ENCODE measurements at regions not wholly inside any gene's neighbourhood (a gene's known extent, or its start where the extent isn't known, plus 50 kb on each side); places are given as distances from the start of the nearest gene placed in this dataset.

GRCh38 chr14:97264516-97265230, 467.5 kb downstream of the VRK1 start:
- ATAC-seq (no peak), DNase-seq (no peak)
- CTCF ChIA-PET = no interaction called here
- Mint-ChIP-seq H3K4me1 (ENCODE audit: low read depth) (no peaks in the 10 kb centered on the region), H3K27ac (no peak overlapping the region), H3K36me3 (ENCODE audit: low read depth) (no peaks in the 10 kb centered on the region), H3K9me3 (ENCODE audit: insufficient read depth) (peaks cover 3% of the 10 kb centered on the region), H3K27me3 (ENCODE audit: low read depth) (peaks cover 14% of the 10 kb centered on the region), H3K4me3 (no peak overlapping the region)
- POLR2A ChIA-PET = no interaction called here

GRCh38 chr14:97266653-97267052, 469.5 kb downstream of the VRK1 start:
- ChIA-PET CTCF (no interaction called here), POLR2A (no interaction called here)
- DNase-seq = no peak
- Mint-ChIP-seq H3K27me3 (ENCODE audit: low read depth) (peaks cover 14% of the 10 kb centered on the region), H3K27ac (no peak overlapping the region), H3K9me3 (ENCODE audit: insufficient read depth) (no peaks in the 10 kb centered on the region), H3K4me3 (no peak overlapping the region), H3K4me1 (ENCODE audit: low read depth) (no peaks in the 10 kb centered on the region), H3K36me3 (ENCODE audit: low read depth) (no peaks in the 10 kb centered on the region)
- no peak for ATAC-seq

GRCh38 chr14:97267509-97267908, 470.3 kb downstream of the VRK1 start:
- no peak for ATAC-seq
- H3K27ac Mint-ChIP-seq = no peak overlapping the region
- H3K27me3 Mint-ChIP-seq (ENCODE audit: low read depth) = peaks cover 17% of the 10 kb centered on the region
- no peak overlapping the region for H3K4me3 Mint-ChIP-seq
- ChIA-PET POLR2A (no interaction called here), CTCF (no interaction called here)
- H3K4me1 Mint-ChIP-seq (ENCODE audit: low read depth) = no peaks in the 10 kb centered on the region
- no peak for DNase-seq
- H3K36me3 Mint-ChIP-seq (ENCODE audit: low read depth) = no peaks in the 10 kb centered on the region
- H3K9me3 Mint-ChIP-seq (ENCODE audit: insufficient read depth) = no peaks in the 10 kb centered on the region

GRCh38 chr14:97268097-97268496, 470.9 kb downstream of the VRK1 start:
- H3K4me1 Mint-ChIP-seq (ENCODE audit: low read depth) = no peaks in the 10 kb centered on the region
- no peak overlapping the region for H3K27ac Mint-ChIP-seq
- H3K36me3 Mint-ChIP-seq (ENCODE audit: low read depth) = no peaks in the 10 kb centered on the region
- H3K27me3 Mint-ChIP-seq (ENCODE audit: low read depth) = peaks cover 18% of the 10 kb centered on the region
- H3K4me3 Mint-ChIP-seq = no peak overlapping the region
- no peak for DNase-seq
- no peak for ATAC-seq
- POLR2A ChIA-PET = no interaction called here
- H3K9me3 Mint-ChIP-seq (ENCODE audit: insufficient read depth) = no peaks in the 10 kb centered on the region
- CTCF ChIA-PET = no interaction called here

GRCh38 chr14:97270308-97270707, 473.1 kb downstream of the VRK1 start:
- H3K27ac Mint-ChIP-seq = no peak overlapping the region
- no peaks in the 10 kb centered on the region for H3K4me1 Mint-ChIP-seq (ENCODE audit: low read depth)
- ChIA-PET POLR2A (no interaction called here), CTCF (interaction anchor here (0.6 kb wide), 1 partner anchor 933 kb away, joined by 3 read pairs; no protein-coding TSS in a partner anchor)
- no peak for ATAC-seq
- no peak overlapping the region for H3K4me3 Mint-ChIP-seq
- H3K27me3 Mint-ChIP-seq (ENCODE audit: low read depth) = peaks cover 31% of the 10 kb centered on the region
- H3K9me3 Mint-ChIP-seq (ENCODE audit: insufficient read depth) = no peaks in the 10 kb centered on the region
- DNase-seq = no peak
- H3K36me3 Mint-ChIP-seq (ENCODE audit: low read depth) = no peaks in the 10 kb centered on the region

GRCh38 chr14:97271451-97271960, 474.3 kb downstream of the VRK1 start:
- ChIA-PET CTCF (no interaction called here), POLR2A (no interaction called here)
- H3K36me3 Mint-ChIP-seq (ENCODE audit: low read depth) = no peaks in the 10 kb centered on the region
- ATAC-seq (no peak), DNase-seq (no peak)
- no peaks in the 10 kb centered on the region for H3K9me3 Mint-ChIP-seq (ENCODE audit: insufficient read depth)
- no peak overlapping the region for H3K27ac Mint-ChIP-seq
- H3K4me1 Mint-ChIP-seq (ENCODE audit: low read depth) = peaks cover 11% of the 10 kb centered on the region
- H3K4me3 Mint-ChIP-seq = no peak overlapping the region
- peaks cover 24% of the 10 kb centered on the region for H3K27me3 Mint-ChIP-seq (ENCODE audit: low read depth)

- no peak overlapping the region for H3K4me3 Mint-ChIP-seq
- H3K27ac Mint-ChIP-seq = no peak overlapping the region
- POLR2A ChIA-PET = no interaction called here
- CTCF ChIA-PET = interaction anchor here (0.7 kb wide), 1 partner anchor 89 kb away, joined by 3 read pairs; no protein-coding TSS in a partner anchor
- H3K36me3 Mint-ChIP-seq (ENCODE audit: low read depth) = no peaks in the 10 kb centered on the region
- H3K27me3 Mint-ChIP-seq (ENCODE audit: low read depth) = peaks cover 25% of the 10 kb centered on the region
- peaks cover 18% of the 10 kb centered on the region for H3K4me1 Mint-ChIP-seq (ENCODE audit: low read depth)
- no peaks in the 10 kb centered on the region for H3K9me3 Mint-ChIP-seq (ENCODE audit: insufficient read depth)
- DNase-seq (no peak), ATAC-seq (no peak)
These were observed 476.4 kb downstream of the VRK1 start for GRCh38 chr14:97273540-97273939.

GRCh38 chr14:97274626-97275025, 477.4 kb downstream of the VRK1 start:
- H3K27ac Mint-ChIP-seq = no peak overlapping the region
- H3K36me3 Mint-ChIP-seq (ENCODE audit: low read depth) = no peaks in the 10 kb centered on the region
- H3K4me3 Mint-ChIP-seq = no peak overlapping the region
- CTCF ChIA-PET = interaction anchor here (0.7 kb wide), 1 partner anchor 90 kb away, joined by 3 read pairs; no protein-coding TSS in a partner anchor
- no peaks in the 10 kb centered on the region for H3K9me3 Mint-ChIP-seq (ENCODE audit: insufficient read depth)
- peaks cover 18% of the 10 kb centered on the region for H3K4me1 Mint-ChIP-seq (ENCODE audit: low read depth)
- H3K27me3 Mint-ChIP-seq (ENCODE audit: low read depth) = peaks cover 24% of the 10 kb centered on the region
- no peak for ATAC-seq
- DNase-seq = no peak
- POLR2A ChIA-PET = interaction anchor here (0.8 kb wide), 1 partner anchor 530 kb away, joined by 3 read pairs; no protein-coding TSS in a partner anchor

- Mint-ChIP-seq H3K9me3 (ENCODE audit: insufficient read depth) (no peaks in the 10 kb centered on the region), H3K27ac (no peak overlapping the region), H3K27me3 (ENCODE audit: low read depth) (peaks cover 24% of the 10 kb centered on the region), H3K36me3 (ENCODE audit: low read depth) (no peaks in the 10 kb centered on the region), H3K4me1 (ENCODE audit: low read depth) (peaks cover 18% of the 10 kb centered on the region), H3K4me3 (no peak overlapping the region)
- no peak for DNase-seq
- CTCF ChIA-PET = interaction anchor here (1.2 kb wide), 1 partner anchor 24 kb away, joined by 3 read pairs; no protein-coding TSS in a partner anchor
- POLR2A ChIA-PET = no interaction called here
- ATAC-seq = no peak
These were observed 478.1 kb downstream of the VRK1 start for GRCh38 chr14:97275276-97275675.

- no peak overlapping the region for H3K27ac Mint-ChIP-seq
- CTCF ChIA-PET = interaction anchor here (1.2 kb wide), 1 partner anchor 25 kb away, joined by 3 read pairs; no protein-coding TSS in a partner anchor
These were observed 479.4 kb downstream of the VRK1 start for GRCh38 chr14:97276573-97276972.

GRCh38 chr14:97277711-97278110, 480.5 kb downstream of the VRK1 start:
- H3K4me3 Mint-ChIP-seq = no peak overlapping the region
- H3K4me1 Mint-ChIP-seq (ENCODE audit: low read depth) = peaks cover 20% of the 10 kb centered on the region
- ChIA-PET CTCF (no interaction called here), POLR2A (no interaction called here)
- no peak overlapping the region for H3K27ac Mint-ChIP-seq
- no peak for ATAC-seq
- H3K27me3 Mint-ChIP-seq (ENCODE audit: low read depth) = peaks cover 20% of the 10 kb centered on the region
- no peaks in the 10 kb centered on the region for H3K36me3 Mint-ChIP-seq (ENCODE audit: low read depth)
- no peaks in the 10 kb centered on the region for H3K9me3 Mint-ChIP-seq (ENCODE audit: insufficient read depth)
- DNase-seq = no peak

More at GRCh38 chr14:97276573-97276972, 479.4 kb downstream of the VRK1 start:
- Mint-ChIP-seq H3K4me3 (no peak overlapping the region), H3K9me3 (ENCODE audit: insufficient read depth) (no peaks in the 10 kb centered on the region), H3K27me3 (ENCODE audit: low read depth) (peaks cover 24% of the 10 kb centered on the region), H3K4me1 (ENCODE audit: low read depth) (peaks cover 18% of the 10 kb centered on the region), H3K36me3 (ENCODE audit: low read depth) (no peaks in the 10 kb centered on the region)
- POLR2A ChIA-PET = interaction anchor here (0.7 kb wide), 1 partner anchor 182 kb away, joined by 3 read pairs; no protein-coding TSS in a partner anchor
- peak; percentile 33 for DNase-seq
- ATAC-seq = no peak

GRCh38 chr14:97280526-97280925, 483.3 kb downstream of the VRK1 start:
- Mint-ChIP-seq H3K4me1 (ENCODE audit: low read depth) (peaks cover 20% of the 10 kb centered on the region), H3K27me3 (ENCODE audit: low read depth) (peaks cover 15% of the 10 kb centered on the region), H3K9me3 (ENCODE audit: insufficient read depth) (no peaks in the 10 kb centered on the region), H3K27ac (no peak overlapping the region), H3K4me3 (no peak overlapping the region), H3K36me3 (ENCODE audit: low read depth) (no peaks in the 10 kb centered on the region)
- ChIA-PET POLR2A (no interaction called here), CTCF (no interaction called here)
- no peak for DNase-seq
- no peak for ATAC-seq

Data from activated CD8-positive, alpha-beta T cell treated with anti-CD3 and anti-CD28 coated beads, Interleukin-2, amount 10 ng/mL, durations not matched to agents 7 days and 5 days (primary cell).